Breast epithelium (tissue), 4 donors: ENCODE measurements at regions not wholly inside any gene's neighbourhood (a gene's known extent, or its start where the extent isn't known, plus 50 kb on each side); places are given as distances from the start of the nearest gene placed in this dataset.

Experiments
- DNase-seq, 2 donors: peaks; one replicate each; pipeline ENCODE4 v3.0.0-alpha.2; 2019; ENCODE audit warnings: low spot score in 2 of 2
- H3K27ac ChIP-seq, 2 donors: fragments of 200-600 bp; sonication (generic) in 1 of 2; one replicate each; pipeline ENCODE4 v1.5.1; 2016 to 2019; ENCODE audit warnings: mild to moderate bottlenecking in 1 of 2
- H3K27me3 ChIP-seq, 2 donors: fragments of 200-600 bp; sonication (generic) in 1 of 2; one replicate each; pipeline versions ENCODE4 v1.5.1 to v1.6.0; 2017 to 2019; ENCODE audit warnings: control low read depth in 1 of 2, mild to moderate bottlenecking in 1 of 2
- H3K36me3 ChIP-seq: fragments of 200-600 bp; one replicate; pipeline ENCODE4 v1.5.1; 2019
- H3K4me1 ChIP-seq, 2 donors: fragments of 200-600 bp; sonication (generic); one replicate each; pipeline ENCODE4 v1.5.1; 2016 to 2019; ENCODE audit warnings: control low read depth in 1 of 2
- H3K4me3 ChIP-seq, 3 donors: fragments of 200-600 bp; sonication (generic); 1 replicate in 2 of 3; 2 replicates in 1 of 3; pipeline ENCODE4 v1.5.1; 2016 to 2019; ENCODE audit warnings: mild to moderate bottlenecking in 3 of 3, moderate library complexity in 2 of 3
- H3K9me3 ChIP-seq, 2 donors: fragments of 200-600 bp; sonication (generic) in 1 of 2; one replicate each; pipeline ENCODE4 v1.5.1; 2016 to 2019; ENCODE audit warnings: control low read depth in 1 of 2
- POLR2A ChIP-seq: fragments of 450-650 bp; IDR thresholded peaks from one replicate; pipeline ENCODE4 v1.6.1; 2016; ENCODE audit warnings: antibody characterized with exemption, mild to moderate bottlenecking, moderate library complexity
- POLR2AphosphoS5 ChIP-seq, 3 donors: sonication (generic); formaldehyde crosslinking; IDR thresholded peaks; one replicate each; pipeline ENCODE4 v1.6.1; 2017; ENCODE audit warnings: antibody characterized with exemption in 3 of 3
- intact Hi-C: fragments of 100-400 bp; cut with DNase I; formaldehyde crosslinking; loops from one replicate; pipeline ENCODE4 v1.15.1; 2023; ENCODE audit warnings: low total_unique reads
- TF ChIP-seq, protein P1 (sequence below), 3 donors: fragments of 450-650 bp; IDR thresholded peaks; one replicate each; pipeline ENCODE4 v1.5.1; 2016 to 2017; ENCODE audit warnings: antibody characterized with exemption in 3 of 3, mild to moderate bottlenecking in 3 of 3, moderate library complexity in 3 of 3

DNA sequence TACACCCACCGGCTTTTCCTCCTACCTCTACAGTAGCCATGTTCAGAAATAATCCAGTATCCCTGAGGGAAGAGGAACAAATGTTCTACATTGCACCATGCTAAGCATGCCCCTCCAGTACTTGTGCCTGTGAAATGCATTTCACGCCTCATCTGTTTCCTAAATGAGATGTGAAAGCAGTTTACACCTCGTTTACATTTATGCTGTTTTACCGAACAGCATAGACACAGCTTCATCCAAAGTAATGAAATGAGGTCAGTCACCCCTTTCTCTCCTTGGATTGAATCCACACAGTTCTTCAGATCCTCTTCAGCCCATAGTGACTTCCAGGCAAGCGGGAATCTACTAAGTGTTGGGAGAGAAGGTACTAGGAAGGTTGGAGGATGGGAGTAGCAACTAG is 514.3 kb downstream of the PDCD6IP start:
- H3K9me3 ChIP-seq: peaks cover 0 to 6% of the 10 kb centered on the region in 2 donors
- H3K4me1 ChIP-seq: no peaks in the 10 kb centered on the region
- no peaks in the 10 kb centered on the region for H3K36me3 ChIP-seq
- no peaks in the 10 kb centered on the region for H3K27me3 ChIP-seq
- intact Hi-C loops: no loop called here
- DNase-seq: no peak
- no peak overlapping the region for H3K27ac ChIP-seq
- TF ChIP-seq POLR2A (no peak), POLR2AphosphoS5 (IDR thresholded peaks at IDR 0.05) (no peak)
- TF ChIP-seq, protein P1, sequence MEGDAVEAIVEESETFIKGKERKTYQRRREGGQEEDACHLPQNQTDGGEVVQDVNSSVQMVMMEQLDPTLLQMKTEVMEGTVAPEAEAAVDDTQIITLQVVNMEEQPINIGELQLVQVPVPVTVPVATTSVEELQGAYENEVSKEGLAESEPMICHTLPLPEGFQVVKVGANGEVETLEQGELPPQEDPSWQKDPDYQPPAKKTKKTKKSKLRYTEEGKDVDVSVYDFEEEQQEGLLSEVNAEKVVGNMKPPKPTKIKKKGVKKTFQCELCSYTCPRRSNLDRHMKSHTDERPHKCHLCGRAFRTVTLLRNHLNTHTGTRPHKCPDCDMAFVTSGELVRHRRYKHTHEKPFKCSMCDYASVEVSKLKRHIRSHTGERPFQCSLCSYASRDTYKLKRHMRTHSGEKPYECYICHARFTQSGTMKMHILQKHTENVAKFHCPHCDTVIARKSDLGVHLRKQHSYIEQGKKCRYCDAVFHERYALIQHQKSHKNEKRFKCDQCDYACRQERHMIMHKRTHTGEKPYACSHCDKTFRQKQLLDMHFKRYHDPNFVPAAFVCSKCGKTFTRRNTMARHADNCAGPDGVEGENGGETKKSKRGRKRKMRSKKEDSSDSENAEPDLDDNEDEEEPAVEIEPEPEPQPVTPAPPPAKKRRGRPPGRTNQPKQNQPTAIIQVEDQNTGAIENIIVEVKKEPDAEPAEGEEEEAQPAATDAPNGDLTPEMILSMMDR (IDR thresholded peaks at IDR 0.05): no peak
- H3K4me3 ChIP-seq: no peak overlapping the region

DNA sequence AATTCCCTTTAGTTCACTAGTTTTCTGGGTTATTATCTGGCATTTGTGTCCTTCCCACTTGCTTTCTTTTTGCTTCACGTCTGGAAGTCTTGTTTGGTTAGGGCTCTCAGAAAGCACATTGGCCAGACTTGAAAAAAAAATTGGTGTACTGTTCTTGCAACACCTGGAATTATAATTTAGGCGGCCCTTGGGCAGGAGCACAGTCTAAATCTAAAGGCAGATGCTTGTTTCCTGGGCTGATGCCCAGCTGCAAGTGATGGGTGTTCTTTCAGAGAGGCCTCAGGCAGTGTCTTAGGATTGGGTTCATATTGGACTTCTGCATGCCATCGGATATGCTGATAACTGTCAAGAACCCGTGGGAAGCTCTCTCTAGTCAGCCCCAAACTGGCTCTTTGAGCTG is 521.5 kb downstream of the PDCD6IP start:
- no peaks in the 10 kb centered on the region for H3K27me3 ChIP-seq
- H3K36me3 ChIP-seq: no peaks in the 10 kb centered on the region
- no peak for DNase-seq
- H3K9me3 ChIP-seq: peaks cover 4 to 8% of the 10 kb centered on the region in 2 donors
- intact Hi-C loops: no loop called here
- TF ChIP-seq POLR2A (no peak), POLR2AphosphoS5 (IDR thresholded peaks at IDR 0.05) (no peak)
- TF ChIP-seq, protein P1 (IDR thresholded peaks at IDR 0.05): no peak
- no peak overlapping the region for H3K4me3 ChIP-seq
- H3K27ac ChIP-seq: no peak overlapping the region
- no peaks in the 10 kb centered on the region for H3K4me1 ChIP-seq

DNA sequence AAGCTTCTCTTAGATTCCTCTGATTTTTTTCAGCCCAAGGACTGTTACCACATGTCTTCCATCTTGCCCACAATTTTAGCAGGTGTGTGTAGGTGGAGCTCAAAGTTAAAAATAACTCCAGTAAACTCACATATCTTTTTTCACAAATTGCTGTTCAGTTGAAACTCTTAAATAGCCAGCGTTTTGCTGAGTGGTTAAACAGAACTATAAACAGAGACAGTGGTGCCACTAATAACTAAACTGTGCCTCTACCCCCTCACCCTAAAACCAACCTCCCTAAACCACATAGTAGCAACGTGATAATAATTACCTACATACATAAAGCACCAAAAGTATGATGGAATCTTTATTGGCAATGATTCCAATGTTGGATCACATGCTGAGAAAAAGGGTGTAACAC is 525.1 kb downstream of the PDCD6IP start:
- H3K4me3 ChIP-seq: no peak overlapping the region
- no peaks in the 10 kb centered on the region for H3K4me1 ChIP-seq
- intact Hi-C loops: no loop called here
- TF ChIP-seq POLR2A: no peak
- TF ChIP-seq, protein P1 (IDR thresholded peaks at IDR 0.05): no peak
- no peak for TF ChIP-seq POLR2AphosphoS5 (IDR thresholded peaks at IDR 0.05)
- no peaks in the 10 kb centered on the region for H3K36me3 ChIP-seq
- peaks cover 0 to 4% of the 10 kb centered on the region in 2 donors for H3K9me3 ChIP-seq
- H3K27ac ChIP-seq: no peak overlapping the region
- H3K27me3 ChIP-seq: no peaks in the 10 kb centered on the region
- no peak for DNase-seq

DNA sequence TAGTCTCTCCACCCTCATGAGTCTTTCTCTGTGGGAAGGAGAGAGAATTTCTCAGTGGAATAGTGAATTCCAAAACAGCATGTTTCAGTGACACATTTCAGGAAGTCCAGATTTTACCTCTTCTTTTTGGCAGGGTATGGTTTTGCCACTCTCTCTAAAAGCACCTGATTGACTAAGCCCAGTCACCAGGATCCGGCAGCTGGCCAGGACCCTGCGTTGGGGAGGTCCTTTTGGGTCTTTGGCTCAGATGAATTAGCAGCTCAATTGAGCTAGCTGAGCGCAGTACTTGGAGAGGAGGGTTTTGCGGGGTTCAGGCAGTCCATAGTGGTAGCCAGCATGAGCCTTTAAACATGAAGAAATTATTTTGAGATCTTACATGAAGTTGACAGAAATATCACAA is 548.2 kb downstream of the PDCD6IP start:
- intact Hi-C loops: no loop called here
- no peaks in the 10 kb centered on the region for H3K4me1 ChIP-seq
- DNase-seq: no peak
- no peaks in the 10 kb centered on the region for H3K27me3 ChIP-seq
- no peaks in the 10 kb centered on the region for H3K36me3 ChIP-seq
- no peak overlapping the region for H3K4me3 ChIP-seq
- TF ChIP-seq, protein P1 (IDR thresholded peaks at IDR 0.05): no peak
- no peak for TF ChIP-seq POLR2AphosphoS5 (IDR thresholded peaks at IDR 0.05)
- TF ChIP-seq POLR2A: no peak
- H3K27ac ChIP-seq: no peak overlapping the region
- no peaks in the 10 kb centered on the region for H3K9me3 ChIP-seq

DNA sequence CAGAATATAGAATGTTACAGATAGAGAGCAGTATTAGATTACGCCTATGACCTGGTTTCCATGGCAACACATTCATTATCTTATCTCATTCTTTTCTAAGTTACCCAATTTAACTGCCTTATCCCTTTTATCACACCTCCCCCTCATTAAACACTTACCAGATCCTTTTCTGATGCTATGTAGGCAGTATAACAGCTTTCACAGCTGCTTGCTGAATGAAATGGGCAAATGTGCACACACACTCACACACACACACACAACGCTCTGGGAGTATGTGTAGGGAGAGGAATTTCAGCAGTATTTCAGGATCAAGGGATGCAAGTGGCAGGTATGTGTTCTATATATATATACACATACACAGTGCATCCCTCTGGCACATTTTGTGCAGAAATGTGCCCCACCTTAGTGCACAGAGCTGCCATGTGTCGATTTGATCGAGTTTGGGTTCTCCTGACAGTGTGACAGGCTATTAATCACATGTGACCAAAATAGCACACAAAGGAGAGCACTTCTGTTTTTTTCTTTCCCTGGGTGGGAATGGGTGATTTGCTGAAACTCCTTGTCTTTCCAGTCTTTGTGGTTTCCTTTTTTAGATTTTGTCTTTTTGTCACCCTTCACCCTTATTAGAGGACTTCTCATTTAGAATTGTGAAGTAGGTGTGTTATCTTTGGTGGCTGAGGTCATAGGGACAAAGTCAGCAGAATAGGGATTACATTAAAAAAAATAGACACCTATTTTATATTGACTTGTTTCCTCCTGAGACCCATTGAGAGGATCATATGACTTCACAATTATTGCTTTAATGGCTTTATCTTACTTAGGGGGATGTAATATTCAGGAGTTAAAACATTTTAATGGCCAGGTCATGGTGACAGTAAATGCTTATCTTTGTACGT is 553.7 kb downstream of the PDCD6IP start:
- no peaks in the 10 kb centered on the region for H3K9me3 ChIP-seq
- H3K4me3 ChIP-seq: no peak overlapping the region
- H3K27me3 ChIP-seq: no peaks in the 10 kb centered on the region
- no peaks in the 10 kb centered on the region for H3K4me1 ChIP-seq
- intact Hi-C loops: no loop called here
- no peaks in the 10 kb centered on the region for H3K36me3 ChIP-seq
- H3K27ac ChIP-seq: no peak overlapping the region
- DNase-seq: no peak
- TF ChIP-seq, protein P1 (IDR thresholded peaks at IDR 0.05): no peak
- no peak for TF ChIP-seq POLR2AphosphoS5 (IDR thresholded peaks at IDR 0.05)
- TF ChIP-seq POLR2A: no peak
